Endothelial cell of umbilical vein (primary cell): ENCODE measurements at regions not wholly inside any gene's neighbourhood (a gene's known extent, or its start where the extent isn't known, plus 50 kb on each side); places are given as distances from the start of the nearest gene placed in this dataset.

Experiments
- BruUV-seq: library from RNA; stranded (reverse); fragments of 400-500 nt; replicated peaks from 2 replicates; lab custom pipeline; 2021; lab: Mats Ljungman, UMichigan
- CTCF ChIA-PET: fragments of 300-600, 350-600 bp; sonication (Branson Sonifier 250); formaldehyde crosslinking; loops from one replicate; lab custom pipeline; 2021; ENCODE audit warnings: antibody characterized with exemption, inconsistent platforms; lab: Charles Lee
- POLR2A ChIA-PET: fragments of 300-600, 350-600 bp; sonication (Branson Sonifier 250); formaldehyde crosslinking; loops from one replicate; lab custom pipeline; 2021; ENCODE audit warnings: antibody characterized with exemption, inconsistent platforms; lab: Charles Lee
- DNase-seq: peaks from one replicate; pipeline ENCODE4 v3.0.0-alpha.2; 2011; ENCODE audit warnings: low read depth, low spot score
- FAIRE-seq: peaks from 2 replicates; lab custom pipeline; 2011; peaks lifted over from hg19 to GRCh38; lab: Jason Lieb, UNC
- H2AFZ ChIP-seq: 2 replicates; pipeline ENCODE4 v1.6.0; 2012; ENCODE audit warnings: low read depth, low read length, control low read depth, inconsistent platforms
- H3K27ac ChIP-seq: 2 replicates; pipeline ENCODE4 v1.5.1; 2011; ENCODE audit warnings: low read depth, mild to moderate bottlenecking, control low read depth, low read length, moderate library complexity; ENCODE audit not compliant: insufficient read depth
- H3K27me3 ChIP-seq, 2 experiments: 2 replicates each; pipeline versions ENCODE4 v1.6.0 to v1.6.1; 2011; ENCODE audit warnings: low read length in 2 of 2, mixed read lengths in 1 of 2; ENCODE audit not compliant: control insufficient read depth in 2 of 2, insufficient read depth in 2 of 2
- H3K36me3 ChIP-seq, 2 experiments: 2 replicates in 1 of 2; 3 replicates in 1 of 2; pipeline ENCODE4 v1.5.1; 2011; ENCODE audit warnings: low read length in 2 of 2, mild to moderate bottlenecking in 1 of 2, moderate library complexity in 1 of 2; ENCODE audit not compliant: control insufficient read depth in 2 of 2, insufficient read depth in 2 of 2; ENCODE audit errors: extremely low read depth in 1 of 2
- H3K4me1 ChIP-seq: 3 replicates; pipeline ENCODE4 v1.5.1; 2011; ENCODE audit warnings: mild to moderate bottlenecking, low read length; ENCODE audit not compliant: control insufficient read depth, insufficient read depth; ENCODE audit errors: extremely low read depth
- H3K4me2 ChIP-seq: 2 replicates; pipeline ENCODE4 v1.6.1; 2011; ENCODE audit warnings: low read length, control low read depth, mixed read lengths; ENCODE audit not compliant: insufficient read depth
- H3K4me3 ChIP-seq, 3 experiments: fragments of 200-600 bp in 1 of 3; sonication (generic), shearing (Covaris generic) in 1 of 3; replicated peaks in 1 of 3; 2 replicates each; pipeline ENCODE4 v1.5.1; 2011 to 2016; ENCODE audit warnings: control low read depth in 3 of 3, low read length in 3 of 3, mild to moderate bottlenecking in 2 of 3, inconsistent platforms in 1 of 3, low read depth in 1 of 3, moderate library complexity in 1 of 3; ENCODE audit not compliant: insufficient read depth in 1 of 3
- H3K79me2 ChIP-seq: 2 replicates; pipeline ENCODE4 v1.6.0; 2012; ENCODE audit warnings: low read length, inconsistent platforms; ENCODE audit not compliant: control insufficient read depth, insufficient read depth
- H3K9ac ChIP-seq: replicated peaks from 2 replicates; pipeline ENCODE3; 2011; ENCODE audit warnings: low read length, control low read depth; ENCODE audit not compliant: insufficient read depth; ENCODE audit errors: extremely low read depth
- H3K9me1 ChIP-seq: replicated peaks from 3 replicates; pipeline ENCODE4 v1.6.0; 2011; ENCODE audit warnings: mild to moderate bottlenecking, low read length; ENCODE audit not compliant: control insufficient read depth, insufficient read depth; ENCODE audit errors: extremely low read depth
- H3K9me3 ChIP-seq: replicated peaks from 2 replicates; pipeline ENCODE4 v1.5.1; 2012; ENCODE audit warnings: low read length, inconsistent platforms; ENCODE audit not compliant: control insufficient read depth, insufficient read depth
- H4K20me1 ChIP-seq: replicated peaks from 2 replicates; pipeline ENCODE3; 2011; ENCODE audit warnings: mild to moderate bottlenecking, low read length; ENCODE audit not compliant: control insufficient read depth, insufficient read depth; ENCODE audit errors: extremely low read depth
- CTCF ChIP-seq, 2 donors: IDR thresholded peaks; 1 replicate in 1 of 2; 2 replicates in 1 of 2; pipeline ENCODE4 v1.5.1; 2011; ENCODE audit warnings: low read length in 2 of 2, mild to moderate bottlenecking in 2 of 2, moderate library complexity in 2 of 2, control low read depth in 1 of 2, inconsistent platforms in 1 of 2, low read depth in 1 of 2; ENCODE audit not compliant: insufficient read depth in 1 of 2; ENCODE audit errors: extremely low read depth in 1 of 2
- EZH2 ChIP-seq: IDR thresholded peaks from 2 replicates; pipeline ENCODE4 v1.6.1; 2012; ENCODE audit warnings: borderline replicate concordance, low read depth, mild to moderate bottlenecking, moderate library complexity, low read length, inconsistent platforms; ENCODE audit not compliant: severe bottlenecking
- FOS ChIP-seq: IDR thresholded peaks from 2 replicates; pipeline ENCODE4 v1.6.1; 2011; ENCODE audit warnings: mild to moderate bottlenecking, low read length, moderate library complexity, borderline replicate concordance; ENCODE audit not compliant: insufficient read depth
- GATA2 ChIP-seq: IDR thresholded peaks from 2 replicates; pipeline ENCODE4 v1.7.0; 2011; ENCODE audit warnings: low read depth, mild to moderate bottlenecking, moderate library complexity, mixed read lengths, low read length; ENCODE audit not compliant: insufficient read length, insufficient read depth
- JUN ChIP-seq: IDR thresholded peaks from 2 replicates; pipeline ENCODE4 v1.6.1; 2011; ENCODE audit warnings: borderline replicate concordance, low read depth; ENCODE audit not compliant: insufficient read length, insufficient read depth
- MAX ChIP-seq: IDR thresholded peaks from 2 replicates; pipeline ENCODE4 v1.6.1; 2011; ENCODE audit not compliant: insufficient read depth, insufficient read length
- MYC ChIP-seq: IDR thresholded peaks from one replicate; pipeline ENCODE4 v1.6.1; 2011; ENCODE audit warnings: mild to moderate bottlenecking, low read depth, low read length
- POLR2A ChIP-seq: IDR thresholded peaks from 2 replicates; pipeline ENCODE4 v1.6.1; 2012; ENCODE audit warnings: low read depth, mild to moderate bottlenecking, control low read depth, low read length
- POLR2AphosphoS5 ChIP-seq: IDR thresholded peaks from 2 replicates; pipeline ENCODE4 v1.6.1; 2012; ENCODE audit warnings: low read depth, mild to moderate bottlenecking, control low read depth, low read length, moderate library complexity; ENCODE audit not compliant: insufficient read depth
- dilution Hi-C: fragments of 300-500 bp; cut with MboI; formaldehyde crosslinking; loops from one replicate; pipeline ENCODE4 v1.15.0; 2019; ENCODE audit warnings: low sequenced_read_pairs; ENCODE audit not compliant: extremely low pct_ligation_motif_present
- intact Hi-C: fragments of 100-400 bp; cut with micrococcal nuclease; formaldehyde crosslinking; loops from one replicate; pipeline ENCODE4 v1.10.0; 2022

GRCh38 chr1:188089461-188089860, 1260.7 kb downstream of the PLA2G4A start:
- ChIA-PET CTCF (interaction anchor here (0.9 to 2.1 kb wide), 6 partner anchors 9 to 824 kb away, joined by 3 to 9 read pairs (median 4); no protein-coding TSS in a partner anchor), POLR2A (no interaction called here)
- H3K9ac ChIP-seq = no peak overlapping the region
- H3K4me2 ChIP-seq = no peak overlapping the region
- H3K36me3 ChIP-seq = no peaks in the 10 kb centered on the region
- H3K4me3 ChIP-seq = no peak overlapping the region
- H3K27me3 ChIP-seq = no peaks in the 10 kb centered on the region
- TF ChIP-seq JUN (no peak), EZH2 (no peak), POLR2AphosphoS5 (no peak), CTCF (IDR thresholded peaks at IDR 0.05; ENCODE audit: extremely low read depth in 1 of 2, insufficient read depth in 1 of 2, low read depth in 1 of 2, low read length in 2 of 2) (no peak), MAX (no peak), GATA2 (no peak), MYC (no peak), POLR2A (no peak), FOS (no peak)
- FAIRE-seq (no peak), DNase-seq (peak; percentile 39)
- dilution Hi-C loops (no loop called here), intact Hi-C loops (no loop called here)
- H3K4me1 ChIP-seq = peaks cover 16% of the 10 kb centered on the region
- BruUV-seq = no TSS peak
- no peaks in the 10 kb centered on the region for H4K20me1 ChIP-seq
- no peaks in the 10 kb centered on the region for H3K79me2 ChIP-seq
- H2AFZ ChIP-seq = peak overlapping the region; percentile 61
- H3K27ac ChIP-seq = peak overlapping the region; percentile 38
- H3K9me3 ChIP-seq = no peaks in the 10 kb centered on the region
- H3K9me1 ChIP-seq = no peaks in the 10 kb centered on the region
